ENCODE measurements at regions not wholly inside any gene's neighbourhood (a gene's known extent, or its start where the extent isn't known, plus 50 kb on each side); places are given as distances from the start of the nearest gene placed in this dataset.

- H3K27ac ChIP-seq = no peak overlapping the region
- no peak for TF ChIP-seq CTCF (IDR thresholded peaks at IDR 0.05; ENCODE audit: low read depth, low read length)
- H3K4me3 ChIP-seq = no peak overlapping the region
- no peaks in the 10 kb centered on the region for H3K4me1 ChIP-seq (ENCODE audit: low read depth)
- H3K36me3 ChIP-seq = no peaks in the 10 kb centered on the region
- no peaks in the 10 kb centered on the region for H3K9me3 ChIP-seq (ENCODE audit: low read depth)
- DNase-seq (ENCODE audit: low read depth in 1 of 2, low spot score in 1 of 2) = peak in 1 of 2 donors; percentile 6
- no peaks in the 10 kb centered on the region for H3K27me3 ChIP-seq
These were observed 596.0 kb downstream of the NTRK3 start for GRCh38 chr15:87660251-87661129.

GRCh38 chr15:87656372-87656771 lies 600.2 kb downstream of the NTRK3 start:
- TF ChIP-seq CTCF (IDR thresholded peaks at IDR 0.05; ENCODE audit: low read depth, low read length) = no peak
- Histone ChIP-seq H3K4me1 (ENCODE audit: low read depth) (no peaks in the 10 kb centered on the region), H3K36me3 (no peaks in the 10 kb centered on the region), H3K9me3 (ENCODE audit: low read depth) (no peaks in the 10 kb centered on the region), H3K27me3 (no peaks in the 10 kb centered on the region), H3K4me3 (no peak overlapping the region), H3K27ac (no peak overlapping the region)
- no peak for DNase-seq (ENCODE audit: low read depth in 1 of 2, low spot score in 1 of 2)

GRCh38 chr15:87653646-87654045 lies 602.9 kb downstream of the NTRK3 start:
- Histone ChIP-seq H3K27ac (no peak overlapping the region), H3K4me3 (no peak overlapping the region), H3K27me3 (no peaks in the 10 kb centered on the region), H3K9me3 (ENCODE audit: low read depth) (no peaks in the 10 kb centered on the region), H3K36me3 (no peaks in the 10 kb centered on the region), H3K4me1 (ENCODE audit: low read depth) (no peaks in the 10 kb centered on the region)
- DNase-seq (ENCODE audit: low read depth in 1 of 2, low spot score in 1 of 2) = no peak
- no peak for TF ChIP-seq CTCF (IDR thresholded peaks at IDR 0.05; ENCODE audit: low read depth, low read length)

- H3K36me3 ChIP-seq = no peaks in the 10 kb centered on the region
- DNase-seq (ENCODE audit: low read depth in 1 of 2, low spot score in 1 of 2) = no peak
- TF ChIP-seq CTCF (IDR thresholded peaks at IDR 0.05; ENCODE audit: low read depth, low read length) = no peak
- no peaks in the 10 kb centered on the region for H3K27me3 ChIP-seq
- no peaks in the 10 kb centered on the region for H3K9me3 ChIP-seq (ENCODE audit: low read depth)
- H3K27ac ChIP-seq = no peak overlapping the region
- no peak overlapping the region for H3K4me3 ChIP-seq
- no peaks in the 10 kb centered on the region for H3K4me1 ChIP-seq (ENCODE audit: low read depth)
These were observed 607.4 kb downstream of the NTRK3 start for GRCh38 chr15:87649175-87649574.

GRCh38 chr15:87648278-87648677 lies 608.3 kb downstream of the NTRK3 start:
- no peak for TF ChIP-seq CTCF (IDR thresholded peaks at IDR 0.05; ENCODE audit: low read depth, low read length)
- no peak overlapping the region for H3K4me3 ChIP-seq
- H3K27ac ChIP-seq = no peak overlapping the region
- DNase-seq (ENCODE audit: low read depth in 1 of 2, low spot score in 1 of 2) = peak in 1 of 2 donors; percentile 89
- no peaks in the 10 kb centered on the region for H3K4me1 ChIP-seq (ENCODE audit: low read depth)
- H3K9me3 ChIP-seq (ENCODE audit: low read depth) = no peaks in the 10 kb centered on the region
- no peaks in the 10 kb centered on the region for H3K27me3 ChIP-seq
- H3K36me3 ChIP-seq = no peaks in the 10 kb centered on the region

All from cardiac muscle cell (in vitro differentiated cells and primary cell).